GM18511 (cell line): ENCODE measurements at regions not wholly inside any gene's neighbourhood (a gene's known extent, or its start where the extent isn't known, plus 50 kb on each side); places are given as distances from the start of the nearest gene placed in this dataset.

Source experiments
- ATAC-seq: cut with Tn5 transposase; IDR thresholded peaks from one replicate; pipeline ENCODE4 v1.9.1; 2021; ENCODE audit warnings: mild to moderate bottlenecking, moderate library complexity; ENCODE audit not compliant: unreplicated experiment

DNA sequence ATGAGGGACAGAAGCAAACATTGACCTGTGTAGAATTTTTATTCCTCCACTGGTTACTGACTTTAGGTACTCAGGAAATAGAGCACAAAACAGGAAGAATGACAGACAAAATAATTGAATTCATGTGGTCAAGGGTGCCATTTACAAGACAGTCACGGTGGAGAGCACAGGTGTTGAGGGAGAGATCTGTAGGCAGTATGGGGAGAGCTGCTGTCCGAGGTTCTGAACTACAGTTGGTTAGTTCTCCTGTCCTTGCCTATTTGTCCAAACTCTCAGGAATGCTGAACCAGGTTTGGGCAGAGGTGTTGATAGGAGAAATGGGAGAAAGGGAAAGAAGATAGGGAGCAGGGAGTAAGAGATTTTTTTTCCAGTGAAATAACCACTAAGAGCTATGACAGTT, 178.5 kb upstream of the ZBTB20 start:
- ATAC-seq, result no peak

DNA sequence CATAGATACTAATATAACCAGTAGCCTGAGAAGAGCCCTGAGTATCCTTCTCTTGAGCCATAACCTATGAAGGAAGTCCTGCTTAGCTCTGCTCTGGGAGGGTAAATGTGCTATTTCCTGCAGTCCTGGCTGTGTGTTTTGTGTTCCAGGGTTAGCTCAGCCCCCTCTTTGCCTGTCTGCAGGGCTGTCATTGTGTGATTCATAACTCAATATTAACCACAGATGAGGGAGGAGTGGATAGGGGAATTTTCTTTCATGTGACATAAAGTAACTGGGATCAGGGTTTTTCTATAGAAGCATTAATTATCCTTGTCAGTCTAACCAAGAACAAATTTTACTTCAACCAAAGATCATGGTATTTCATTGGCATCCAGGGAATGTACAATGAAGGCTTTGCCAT, 183.3 kb upstream of the ZBTB20 start:
- no peak for ATAC-seq

DNA sequence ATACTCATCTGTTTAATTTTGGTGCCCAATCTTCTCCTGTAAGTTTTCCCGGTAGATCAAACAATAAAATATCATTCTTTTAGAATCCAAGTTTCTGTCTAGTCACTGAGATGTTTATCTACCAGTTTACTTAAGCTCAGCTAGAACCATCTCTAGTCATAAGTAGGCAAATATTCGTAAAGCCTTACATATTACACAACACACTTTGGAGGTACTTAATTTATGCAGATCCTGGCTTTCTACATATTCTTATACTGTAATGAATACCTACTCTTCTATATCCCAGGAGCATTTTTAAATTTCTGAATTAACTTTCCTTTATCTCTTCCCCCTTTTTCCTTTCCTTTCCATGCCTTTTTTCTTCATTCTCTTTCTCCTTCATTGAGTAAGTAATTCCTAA, 185.9 kb upstream of the ZBTB20 start:
- no peak for ATAC-seq

DNA sequence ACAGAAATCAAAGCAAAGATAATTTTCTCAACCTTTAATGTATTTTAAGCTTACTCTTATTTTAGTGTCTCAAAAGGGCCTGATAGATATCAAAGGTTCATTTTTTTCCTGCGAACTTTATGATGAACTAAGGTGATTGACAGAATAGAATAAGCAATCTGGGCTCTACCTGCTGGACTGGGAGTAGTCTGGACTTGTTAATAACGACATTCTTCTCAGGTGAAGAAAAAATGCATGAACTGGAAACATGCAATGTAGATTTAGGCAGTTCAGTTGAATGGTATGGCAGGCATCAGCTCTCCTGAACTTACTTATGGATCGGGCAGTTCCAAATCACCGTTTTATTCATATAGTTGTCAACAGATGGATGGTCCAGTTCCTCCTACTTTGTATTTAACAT, 189.7 kb upstream of the ZBTB20 start:
- ATAC-seq, result no peak

DNA sequence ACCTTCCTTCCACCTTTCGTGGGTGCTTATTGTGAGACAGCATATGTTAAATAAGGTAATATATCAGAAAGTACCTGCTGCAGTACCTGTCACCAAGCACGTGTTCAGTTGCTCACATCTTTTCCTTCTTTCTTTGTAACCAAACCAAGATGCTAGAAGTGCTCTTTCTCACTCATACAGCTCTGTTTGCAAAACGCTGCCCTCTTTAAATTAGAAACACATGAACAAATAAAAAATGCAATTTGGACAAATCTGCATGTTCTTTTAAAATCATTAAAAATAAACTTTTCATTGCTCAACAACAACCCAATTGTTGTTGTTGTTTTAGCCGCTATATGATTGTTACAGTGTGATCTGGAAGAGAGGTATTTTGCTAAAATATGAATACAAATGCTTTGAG, 193.5 kb upstream of the ZBTB20 start:
- no peak for ATAC-seq

DNA sequence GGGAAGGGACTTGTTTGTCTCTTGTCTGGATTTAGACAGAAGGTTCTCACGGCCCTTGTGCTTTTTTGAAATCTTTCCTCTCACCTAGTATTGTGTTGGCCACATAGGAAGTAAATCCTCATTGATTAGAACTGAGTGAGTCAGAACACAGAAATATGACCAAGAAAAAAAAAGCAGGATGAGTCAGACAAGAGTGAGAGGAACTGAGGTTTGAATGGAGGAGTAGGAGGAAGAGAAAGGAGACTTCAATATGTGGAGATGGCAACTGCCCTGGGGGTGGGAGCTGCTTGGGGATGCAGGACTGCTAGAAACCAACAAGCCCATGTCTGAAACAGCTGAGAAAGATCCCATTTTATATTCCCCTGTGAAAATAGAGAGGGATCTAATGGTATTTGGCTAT, 194.1 kb upstream of the ZBTB20 start:
- ATAC-seq, result no peak

DNA sequence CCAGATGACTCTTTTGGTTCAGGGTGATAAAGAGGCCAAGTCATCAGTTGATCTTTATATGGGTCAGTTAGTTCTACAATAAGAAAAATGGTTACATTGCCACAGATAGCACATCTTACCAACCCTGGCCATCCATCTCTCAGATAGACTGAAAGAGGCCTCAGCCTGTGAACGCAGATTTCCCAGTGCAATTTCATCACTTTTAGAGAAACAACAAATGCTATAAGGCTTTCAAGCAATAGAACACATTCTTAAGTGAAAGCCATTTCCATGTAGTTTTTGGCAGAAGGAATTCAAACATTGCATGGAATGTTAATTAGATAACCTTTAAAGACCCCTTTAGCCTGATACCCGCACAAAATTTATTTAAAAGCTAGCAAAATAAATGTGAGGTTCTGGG, 200.6 kb upstream of the ZBTB20 start:
- ATAC-seq, result no peak

DNA sequence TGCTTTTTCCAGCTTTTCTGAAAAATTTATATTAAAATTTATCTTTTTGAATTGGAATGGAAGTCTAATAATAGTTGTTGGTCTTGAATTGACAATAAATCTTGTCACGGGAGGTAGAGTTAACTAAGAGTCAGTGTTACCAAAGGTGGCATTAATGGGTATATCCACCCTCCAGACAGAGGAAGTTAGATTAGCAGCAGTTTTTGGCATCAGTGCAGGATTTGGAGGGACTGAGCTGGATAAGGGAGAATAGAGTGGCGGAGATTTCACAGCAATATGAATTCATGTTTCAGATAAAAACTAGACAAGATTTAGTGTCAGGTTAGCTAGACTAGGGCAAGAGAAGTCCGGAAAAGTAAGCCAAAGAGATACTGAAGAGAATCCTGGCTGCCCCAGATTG, 201.3 kb upstream of the ZBTB20 start:
- no peak for ATAC-seq

DNA sequence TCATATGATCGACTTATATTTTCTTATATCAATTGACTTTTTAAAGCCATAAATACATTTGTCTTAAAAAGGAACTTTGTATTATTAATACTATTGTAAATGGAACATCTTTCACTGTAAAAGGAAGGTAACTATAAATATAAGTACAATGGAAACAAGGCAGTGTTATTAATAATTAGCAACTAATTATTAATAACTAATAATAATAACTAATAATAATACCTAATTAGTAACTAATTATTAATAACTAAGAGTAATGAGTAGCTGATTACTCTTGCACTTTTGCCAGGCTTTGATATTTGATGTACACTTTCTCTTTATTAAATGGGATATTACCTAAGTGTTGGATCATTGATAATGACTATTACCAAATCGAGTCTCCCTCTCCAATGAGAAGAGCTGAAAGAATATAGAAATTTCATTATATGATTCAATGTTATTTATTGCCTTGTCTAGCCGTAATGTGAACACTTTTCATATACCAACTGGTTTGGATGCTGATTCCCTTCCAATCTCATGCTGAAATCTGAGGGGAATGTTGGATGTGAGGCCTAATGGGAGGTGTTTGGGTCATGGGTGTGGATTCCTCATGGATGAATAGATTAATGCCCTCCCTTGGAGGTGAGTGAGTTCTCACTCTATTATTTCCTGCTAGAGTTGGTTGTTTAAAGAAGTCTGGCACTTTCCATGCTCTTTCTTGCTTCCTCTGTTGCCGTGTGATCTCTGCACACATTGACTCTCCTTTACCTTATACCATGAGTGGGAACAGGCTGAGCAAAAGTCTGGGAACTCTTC, 202.1 kb upstream of the ZBTB20 start:
- no peak for ATAC-seq

DNA sequence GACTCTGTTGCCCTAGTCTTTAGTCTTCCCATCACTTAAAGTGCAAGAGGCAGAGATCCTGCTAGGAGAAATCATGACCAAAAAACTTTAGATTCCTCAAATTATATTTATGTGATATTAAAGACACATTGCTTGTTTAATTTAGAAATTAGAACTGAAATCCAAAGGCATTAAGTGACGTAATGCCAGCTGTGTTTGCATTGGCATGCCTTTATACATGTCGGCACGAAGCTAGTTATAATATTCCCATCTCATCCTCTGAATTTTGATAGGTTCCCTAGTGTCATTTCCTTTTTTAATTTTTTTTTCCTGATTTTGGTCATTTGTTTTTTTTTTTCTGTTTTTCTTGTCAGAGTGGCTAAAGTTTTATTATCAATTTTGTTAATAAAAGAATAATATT, 203.5 kb upstream of the ZBTB20 start:
- ATAC-seq, result no peak

DNA sequence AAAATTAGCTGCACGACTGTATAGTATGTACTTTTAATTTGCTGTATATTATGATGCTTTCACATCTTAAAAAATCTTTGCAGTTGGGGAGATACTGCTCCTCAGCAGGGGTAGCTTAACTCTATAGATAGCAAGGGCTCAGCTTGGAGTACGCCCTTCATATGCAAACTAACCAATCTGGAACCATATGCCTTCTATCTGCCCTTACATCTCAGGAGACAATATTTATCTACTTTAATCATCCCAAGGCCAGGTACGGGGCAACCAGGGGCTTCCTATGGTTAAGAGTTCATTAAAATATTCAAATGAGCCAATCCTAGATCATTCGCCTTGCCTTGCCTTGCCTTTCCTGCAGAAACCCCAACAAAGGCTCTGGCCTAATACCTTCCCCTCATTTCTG, 204.1 kb upstream of the ZBTB20 start:
- no peak for ATAC-seq

DNA sequence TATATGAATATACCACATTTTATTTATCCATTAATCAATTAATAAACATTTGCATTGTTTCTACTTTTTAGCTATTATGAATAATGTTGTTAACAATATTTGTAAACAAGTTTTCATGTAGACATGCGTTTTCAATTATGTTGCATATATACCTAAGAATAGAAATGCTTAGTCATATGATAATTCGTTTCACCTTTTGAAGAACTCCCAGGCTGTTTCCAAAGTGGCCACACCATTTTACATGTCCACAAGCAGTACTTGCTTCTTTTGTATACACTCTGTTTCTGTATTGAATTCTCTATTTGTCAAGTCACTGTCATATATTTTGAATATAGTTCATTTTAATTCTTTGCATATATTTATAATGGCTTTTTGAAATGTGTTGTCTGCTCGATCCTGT, 206.9 kb upstream of the ZBTB20 start:
- no peak for ATAC-seq

DNA sequence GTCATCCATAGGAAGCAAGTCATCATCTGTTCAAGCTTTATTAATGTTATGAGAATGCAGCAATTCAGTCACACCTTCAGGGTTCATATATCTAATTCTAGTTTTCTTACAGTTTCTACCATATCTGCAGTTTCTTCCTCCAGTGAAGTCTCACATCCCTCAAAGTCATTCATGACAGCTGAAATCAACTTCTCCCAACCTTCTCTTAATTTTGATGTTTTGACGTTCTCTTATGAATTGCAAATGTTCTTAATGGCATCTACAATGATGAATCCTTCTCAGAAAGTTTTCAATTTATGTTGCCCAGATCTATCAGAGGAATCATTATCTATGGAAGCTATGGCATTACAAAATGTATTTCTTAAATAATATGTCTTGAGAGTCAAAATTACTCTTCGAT, 210.4 kb upstream of the ZBTB20 start:
- ATAC-seq, result no peak

DNA sequence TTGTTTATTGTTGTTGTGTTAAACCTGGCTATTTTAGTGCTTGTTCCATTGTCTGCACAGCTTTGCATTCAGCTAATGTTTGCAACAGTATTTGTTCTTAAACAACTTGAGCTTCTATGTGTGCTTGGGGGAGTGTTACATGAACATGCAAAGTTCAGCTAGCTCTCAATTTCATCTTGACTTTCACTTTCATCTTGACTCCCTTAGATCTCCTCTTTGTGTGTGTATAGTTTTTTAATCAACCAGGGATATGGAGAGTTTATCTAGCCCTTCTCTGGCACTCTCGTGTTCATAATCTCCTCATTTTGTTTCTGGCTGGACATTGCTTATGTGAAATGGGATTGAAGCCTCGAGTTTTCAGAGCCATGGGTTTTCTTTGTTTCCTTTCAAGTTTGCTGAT, 212.4 kb upstream of the ZBTB20 start:
- ATAC-seq, result peak; percentile 99

DNA sequence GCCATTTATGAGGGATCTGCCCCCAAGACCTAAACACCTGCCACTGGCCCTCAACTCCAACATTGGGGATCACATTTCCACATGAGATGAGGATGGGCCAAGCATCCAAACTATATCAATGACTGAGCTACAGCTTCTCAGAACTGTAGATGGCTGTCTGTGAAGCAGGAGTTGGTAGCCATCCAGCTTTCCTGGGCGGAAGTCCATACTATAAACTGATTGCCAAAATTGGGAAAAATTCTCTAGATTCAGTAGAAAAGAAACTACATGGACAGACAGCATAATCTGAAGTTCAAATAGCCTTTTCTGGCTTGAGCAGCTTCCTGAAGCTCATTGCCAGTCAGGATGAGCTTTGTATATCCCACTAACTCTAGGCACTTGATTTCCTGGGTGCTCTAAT, 214.7 kb upstream of the ZBTB20 start:
- no peak for ATAC-seq

DNA sequence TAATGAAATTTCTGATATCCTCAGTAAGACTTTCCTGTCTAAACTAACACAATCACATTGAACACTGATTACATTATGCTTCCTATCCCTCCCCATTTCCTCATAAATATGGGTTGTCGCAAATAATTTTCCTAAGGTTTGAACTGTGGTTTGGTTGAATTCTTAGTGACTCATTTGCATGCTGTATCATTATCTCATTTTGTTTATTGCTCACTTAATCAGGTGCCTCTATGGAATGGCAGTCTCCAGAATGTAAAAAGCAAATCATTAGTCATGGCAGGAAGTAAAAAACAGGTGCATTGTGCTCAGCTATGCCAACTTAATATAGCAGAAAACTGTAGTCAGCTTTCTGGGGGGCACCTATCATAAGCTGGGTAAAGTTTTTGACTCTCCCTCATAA, 216.0 kb upstream of the ZBTB20 start:
- no peak for ATAC-seq

DNA sequence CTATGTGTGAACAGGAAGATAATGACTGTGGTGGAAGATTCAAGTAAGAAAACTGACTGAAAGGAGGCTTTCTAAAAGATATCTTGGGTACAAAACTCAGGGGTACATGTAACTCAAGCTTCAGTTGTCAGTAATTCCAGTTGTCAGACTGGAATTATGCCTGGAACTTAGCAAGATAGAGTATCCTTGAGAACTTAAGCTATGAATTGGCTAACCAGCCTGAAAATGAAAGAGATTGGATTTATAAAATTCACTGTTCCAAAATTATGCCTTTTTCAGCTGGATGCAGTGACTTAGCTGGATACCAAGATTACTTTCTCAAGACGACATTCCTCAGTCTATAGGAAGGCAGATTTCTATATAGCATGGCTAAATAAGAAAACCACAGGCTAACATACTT, 221.9 kb upstream of the ZBTB20 start:
- no peak for ATAC-seq

DNA sequence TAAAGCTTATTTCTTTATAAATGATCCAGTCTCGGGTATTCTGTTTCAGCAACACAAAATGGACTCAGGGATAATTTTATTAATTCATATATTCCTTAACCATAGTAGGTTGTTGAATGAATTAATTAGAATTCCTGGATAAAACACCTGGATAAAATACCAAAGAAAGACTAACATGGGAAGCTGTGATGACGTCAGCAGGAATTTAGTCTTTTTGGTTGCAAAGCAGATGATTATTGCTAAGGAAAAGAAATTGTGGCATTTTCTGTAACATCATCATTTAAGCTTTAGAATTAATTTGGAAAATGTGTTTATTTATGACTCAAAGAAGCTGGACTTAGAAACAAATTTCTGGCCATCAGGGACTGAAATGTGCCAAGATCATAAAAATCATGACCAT, 228.3 kb upstream of the ZBTB20 start:
- ATAC-seq, result no peak

DNA sequence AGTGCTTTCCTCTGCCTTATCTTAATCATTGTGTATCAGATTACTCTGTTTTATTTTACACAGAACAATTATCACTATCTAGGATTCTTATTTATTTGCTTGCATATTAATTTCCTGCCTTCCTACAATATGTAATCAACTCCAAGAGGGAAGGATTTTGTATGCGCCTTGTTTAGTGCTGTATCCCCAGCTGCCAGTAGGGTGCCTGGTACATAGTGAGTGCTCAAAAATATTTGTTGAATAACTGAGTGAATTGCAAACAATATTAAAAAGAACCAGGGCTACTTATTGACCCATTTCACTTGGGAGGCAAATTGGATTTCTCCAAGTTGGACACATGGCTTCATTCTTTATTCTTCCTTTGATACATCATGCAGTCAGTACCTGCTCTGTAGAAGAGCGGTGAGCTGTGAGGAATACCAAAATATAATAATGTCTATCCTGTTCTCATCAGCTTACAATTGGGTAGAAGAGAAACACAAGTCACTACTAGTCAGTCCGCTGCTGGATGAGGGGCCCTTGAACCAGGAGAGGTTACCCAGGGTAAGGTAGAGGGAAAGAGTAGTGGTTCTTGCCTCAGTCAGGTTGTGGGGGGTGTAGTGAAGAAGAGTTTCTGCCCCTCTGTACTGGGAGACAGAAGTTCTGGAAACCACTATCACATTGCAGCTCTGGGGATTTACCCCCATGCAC, 233.9 kb upstream of the ZBTB20 start:
- no peak for ATAC-seq

DNA sequence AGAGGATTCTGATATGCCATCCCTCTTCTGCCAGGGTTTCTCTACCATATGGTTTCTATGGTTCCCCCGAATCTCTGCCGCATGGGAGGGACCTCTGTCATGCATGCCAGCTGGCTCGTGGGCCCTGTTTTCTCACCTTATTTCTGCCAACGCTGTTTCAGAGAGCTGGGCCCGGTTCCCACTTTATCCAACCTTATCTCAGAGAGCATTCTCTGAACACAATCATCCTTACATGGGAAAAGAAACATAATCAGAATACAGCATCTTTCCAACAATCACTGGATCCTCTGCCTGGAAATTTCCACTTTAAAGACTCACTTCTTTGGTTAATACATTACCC, 234.5 kb upstream of the ZBTB20 start:
- ATAC-seq, result no peak

DNA sequence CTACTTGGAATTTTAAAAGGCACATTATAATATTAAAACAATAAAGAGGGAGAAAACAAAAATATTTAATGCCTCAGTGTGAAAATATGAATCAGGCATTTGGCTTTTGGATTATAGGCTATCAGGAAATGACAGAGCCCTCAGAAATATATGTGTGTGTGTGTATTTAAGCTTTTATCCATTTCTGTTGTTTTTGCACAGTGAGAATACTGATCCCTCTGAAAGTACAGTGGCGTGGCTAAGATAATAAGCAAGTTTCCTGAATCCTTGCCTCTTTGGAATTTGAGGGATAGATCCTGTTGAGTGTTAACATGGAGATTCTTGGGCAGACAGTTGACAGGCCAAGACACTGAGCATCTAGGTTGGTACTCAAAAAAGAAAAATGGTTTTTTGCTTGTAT, 234.8 kb upstream of the ZBTB20 start:
- ATAC-seq, result no peak

DNA sequence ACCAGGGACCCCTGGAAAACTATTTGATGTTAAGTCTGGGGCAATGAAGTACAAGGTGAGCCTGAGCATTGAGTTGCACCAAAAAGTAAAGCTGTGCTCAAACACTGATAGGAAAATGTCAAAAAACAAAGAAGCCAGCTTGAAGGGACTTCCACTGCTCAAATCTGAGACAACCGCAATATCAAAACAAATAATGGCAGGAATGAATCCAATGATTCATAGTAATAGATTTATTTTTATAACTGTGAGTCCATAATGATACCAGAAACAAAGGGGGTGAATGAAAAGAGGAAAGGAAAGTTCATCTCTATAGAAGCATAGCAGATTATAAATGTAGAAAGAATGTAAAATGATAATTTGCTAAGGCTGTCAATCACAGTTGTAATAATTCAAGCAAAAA, 237.3 kb upstream of the ZBTB20 start:
- no peak for ATAC-seq
